ENCODE measurements at regions not wholly inside any gene's neighbourhood (a gene's known extent, or its start where the extent isn't known, plus 50 kb on each side); places are given as distances from the start of the nearest gene placed in this dataset.
"Not testable (repeated sequence)": the region's sequence is repeated elsewhere in the genome, so short reads cannot be mapped to it uniquely, and the experiment has no call there.

- no peak overlapping the region for H3K4me3 ChIP-seq (ENCODE audit: low read depth, low read length)
- no peaks in the 10 kb centered on the region for H3K36me3 ChIP-seq (ENCODE audit: control insufficient read depth, insufficient read depth, low read length)
- H3K36me3 Mint-ChIP-seq (ENCODE audit: insufficient read depth, unreplicated experiment), result no peaks in the 10 kb centered on the region
- no peaks in the 10 kb centered on the region for H3K4me1 ChIP-seq
- H3K4me3 Mint-ChIP-seq (ENCODE audit: unreplicated experiment), result no peak overlapping the region
- ChIA-PET CTCF (no interaction called here), POLR2A (no interaction called here)
- no peaks in the 10 kb centered on the region for H3K27me3 Mint-ChIP-seq (ENCODE audit: insufficient read depth, unreplicated experiment)
- no TSS peak for BruUV-seq (replicated peaks)
- H3K27me3 ChIP-seq (replicated peaks; ENCODE audit: control insufficient read depth, insufficient read depth, low read length), result no peaks in the 10 kb centered on the region
- H3K27ac Mint-ChIP-seq (ENCODE audit: unreplicated experiment), result no peak overlapping the region
- no peaks in the 10 kb centered on the region for H3K9me3 ChIP-seq
- no peak for TF ChIP-seq CTCF (IDR thresholded peaks at IDR 0.05; ENCODE audit: insufficient read depth in 1 of 2, low read depth in 1 of 2, low read length in 1 of 2, severe bottlenecking in 1 of 2, unreplicated experiment in 1 of 2)
- no peaks in the 10 kb centered on the region for H3K9me3 Mint-ChIP-seq (ENCODE audit: unreplicated experiment)
- intact Hi-C loops (cut with micrococcal nuclease; ENCODE audit: unreplicated experiment), result no loop called here
- no peak for DNase-seq
- peaks cover 6% of the 10 kb centered on the region for H3K4me1 Mint-ChIP-seq (ENCODE audit: low read depth, unreplicated experiment)
These were observed 106.6 kb upstream of the SPAG17 start for GRCh38 chr1:118291661-118292060.

GRCh38 chr1:118290571-118290970 lies 105.5 kb upstream of the SPAG17 start:
- CTCF ChIA-PET, result no interaction called here
- H3K27me3 ChIP-seq (replicated peaks; ENCODE audit: control insufficient read depth, insufficient read depth, low read length), result no peaks in the 10 kb centered on the region
- BruUV-seq (replicated peaks), result no TSS peak
- H3K4me1 ChIP-seq, result no peaks in the 10 kb centered on the region
- Mint-ChIP-seq H3K36me3 (ENCODE audit: insufficient read depth, unreplicated experiment) (no peaks in the 10 kb centered on the region), H3K9me3 (ENCODE audit: unreplicated experiment) (no peaks in the 10 kb centered on the region), H3K4me1 (ENCODE audit: low read depth, unreplicated experiment) (peaks cover 6% of the 10 kb centered on the region), H3K27ac (ENCODE audit: unreplicated experiment) (no peak overlapping the region), H3K27me3 (ENCODE audit: insufficient read depth, unreplicated experiment) (no peaks in the 10 kb centered on the region), H3K4me3 (ENCODE audit: unreplicated experiment) (no peak overlapping the region)
- intact Hi-C loops (cut with micrococcal nuclease; ENCODE audit: unreplicated experiment), result no loop called here
- H3K9me3 ChIP-seq, result no peaks in the 10 kb centered on the region
- no peaks in the 10 kb centered on the region for H3K36me3 ChIP-seq (ENCODE audit: control insufficient read depth, insufficient read depth, low read length)
- no peak for DNase-seq
- no peak for TF ChIP-seq CTCF (IDR thresholded peaks at IDR 0.05; ENCODE audit: insufficient read depth in 1 of 2, low read depth in 1 of 2, low read length in 1 of 2, severe bottlenecking in 1 of 2, unreplicated experiment in 1 of 2)
- POLR2A ChIA-PET, result no interaction called here
- no peak overlapping the region for H3K4me3 ChIP-seq (ENCODE audit: low read depth, low read length)

- ChIA-PET CTCF (no interaction called here), POLR2A (no interaction called here)
- H3K4me3 Mint-ChIP-seq (ENCODE audit: unreplicated experiment), result no peak overlapping the region
- TF ChIP-seq CTCF (IDR thresholded peaks at IDR 0.05; ENCODE audit: insufficient read depth in 1 of 2, low read depth in 1 of 2, low read length in 1 of 2, severe bottlenecking in 1 of 2, unreplicated experiment in 1 of 2), result no peak
- H3K36me3 Mint-ChIP-seq (ENCODE audit: insufficient read depth, unreplicated experiment), result no peaks in the 10 kb centered on the region
- Histone ChIP-seq H3K4me3 (ENCODE audit: low read depth, low read length) (no peak overlapping the region), H3K36me3 (ENCODE audit: control insufficient read depth, insufficient read depth, low read length) (no peaks in the 10 kb centered on the region), H3K4me1 (no peaks in the 10 kb centered on the region), H3K27me3 (replicated peaks; ENCODE audit: control insufficient read depth, insufficient read depth, low read length) (no peaks in the 10 kb centered on the region), H3K9me3 (no peaks in the 10 kb centered on the region)
- no TSS peak for BruUV-seq (replicated peaks)
- no peaks in the 10 kb centered on the region for H3K27me3 Mint-ChIP-seq (ENCODE audit: insufficient read depth, unreplicated experiment)
- DNase-seq, result no peak
- H3K4me1 Mint-ChIP-seq (ENCODE audit: low read depth, unreplicated experiment), result peaks cover 4% of the 10 kb centered on the region
- H3K9me3 Mint-ChIP-seq (ENCODE audit: unreplicated experiment), result no peaks in the 10 kb centered on the region
- intact Hi-C loops (cut with micrococcal nuclease; ENCODE audit: unreplicated experiment), result no loop called here
- H3K27ac Mint-ChIP-seq (ENCODE audit: unreplicated experiment), result no peak overlapping the region
These were observed 105.0 kb upstream of the SPAG17 start for GRCh38 chr1:118290046-118290445.

GRCh38 chr1:118280656-118281055 lies 95.6 kb upstream of the SPAG17 start:
- intact Hi-C loops (cut with micrococcal nuclease; ENCODE audit: unreplicated experiment); POLR2A ChIA-PET: not testable (repeated sequence)

More at GRCh38 chr1:118280656-118281055, 95.6 kb upstream of the SPAG17 start:
- H3K4me3 Mint-ChIP-seq (ENCODE audit: unreplicated experiment); H3K36me3 Mint-ChIP-seq (ENCODE audit: insufficient read depth, unreplicated experiment); H3K4me1 Mint-ChIP-seq (ENCODE audit: low read depth, unreplicated experiment); H3K9me3 Mint-ChIP-seq (ENCODE audit: unreplicated experiment); H3K27me3 ChIP-seq (replicated peaks; ENCODE audit: control insufficient read depth, insufficient read depth, low read length); BruUV-seq (replicated peaks); DNase-seq; H3K36me3 ChIP-seq (ENCODE audit: control insufficient read depth, insufficient read depth, low read length); H3K27me3 Mint-ChIP-seq (ENCODE audit: insufficient read depth, unreplicated experiment); CTCF ChIA-PET; H3K4me1 ChIP-seq; H3K27ac Mint-ChIP-seq (ENCODE audit: unreplicated experiment); H3K4me3 ChIP-seq (ENCODE audit: low read depth, low read length); H3K9me3 ChIP-seq: not testable (repeated sequence)
